ENCODE measurements at regions not wholly inside any gene's neighbourhood (a gene's known extent, or its start where the extent isn't known, plus 50 kb on each side); places are given as distances from the start of the nearest gene placed in this dataset.

GRCh38 chr1:58159434-58159830 lies 387.1 kb downstream of the OMA1 start (continued):
- TF ChIP-seq RXRA (IDR thresholded peaks at IDR 0.05; ENCODE audit: borderline replicate concordance, low read depth) (no peak), TCF12 (IDR thresholded peaks at IDR 0.05) (no peak), FOXM1 (IDR thresholded peaks at IDR 0.05; ENCODE audit: low read depth) (no peak), USF2 (IDR thresholded peaks at IDR 0.05; ENCODE audit: borderline replicate concordance, low read depth, low read length) (no peak)

- WGBS (ENCODE audit: low lambda C conversion rate) = 40% methylated on average over 11 of the region's 11 CpGs
- no peaks in the 10 kb centered on the region for H3K9me3 ChIP-seq
- no peak overlapping the region for H2AFZ ChIP-seq (ENCODE audit: low read depth)
- no peaks in the 10 kb centered on the region for H3F3A ChIP-seq (replicated peaks; ENCODE audit: insufficient read depth)
- H3K4me2 ChIP-seq = no peak overlapping the region
- no peaks in the 10 kb centered on the region for H3K36me3 ChIP-seq (replicated peaks in 1 of 2; ENCODE audit: control insufficient read depth in 1 of 2, insufficient read depth in 2 of 2, low read length in 1 of 2)
- H4K20me1 ChIP-seq (ENCODE audit: insufficient read depth) = no peaks in the 10 kb centered on the region
- no peak overlapping the region for H3K4me3 ChIP-seq (ENCODE audit: low read depth in 2 of 2, low read length in 1 of 2)
- ChIA-PET CTCF (interaction anchor here (0.6 to 2.7 kb wide), 7 partner anchors 10 to 1326 kb away, joined by 3 to 10 read pairs (median 4); no protein-coding TSS in a partner anchor), POLR2A (no interaction called here)
- H3K9me2 ChIP-seq = no peaks in the 10 kb centered on the region
- no peak for DNase-seq
- no peaks in the 10 kb centered on the region for H3K27me3 ChIP-seq (ENCODE audit: insufficient read depth)
- TF ChIP-seq YY1 (IDR thresholded peaks at IDR 0.05; ENCODE audit: low read depth) (no peak), MXI1 (IDR thresholded peaks at IDR 0.05; ENCODE audit: low read depth, low read length) (no peak), GABPA (IDR thresholded peaks at IDR 0.05; ENCODE audit: low read depth) (no peak), NRF1 (IDR thresholded peaks at IDR 0.05; ENCODE audit: low read depth, low read length) (no peak), USF2 (IDR thresholded peaks at IDR 0.05; ENCODE audit: borderline replicate concordance, low read depth, low read length) (no peak), GATA2 (CRISPR knock-in tag; IDR thresholded peaks at IDR 0.05) (no peak), RAD21 (IDR thresholded peaks at IDR 0.05; ENCODE audit: low read length) (0 out of 2 replicates have a peak, but pooled peaks have one; percentile 6)
- peaks cover 0 to 2% of the 10 kb centered on the region in 2 experiments; a peak in 2 of 4 replicates for H3K4me1 ChIP-seq (ENCODE audit: control insufficient read depth in 1 of 2, insufficient read depth in 2 of 2, low read depth in 1 of 2, low read length in 1 of 2)
- H3K9ac ChIP-seq = no peak overlapping the region
- no peak overlapping the region for H3K27ac ChIP-seq (ENCODE audit: low read depth in 2 of 2, low read length in 1 of 2)
- H3K79me2 ChIP-seq (ENCODE audit: insufficient read depth) = no peaks in the 10 kb centered on the region
Measured at GRCh38 chr1:58158506-58159433, 387.8 kb downstream of the OMA1 start.

- Histone ChIP-seq H3K27ac (ENCODE audit: low read depth in 2 of 2, low read length in 1 of 2) (no peak overlapping the region), H3K9me3 (no peaks in the 10 kb centered on the region), H2AFZ (ENCODE audit: low read depth) (no peak overlapping the region), H3K4me3 (ENCODE audit: low read depth in 2 of 2, low read length in 1 of 2) (no peak overlapping the region), H3K9ac (no peak overlapping the region), H4K20me1 (ENCODE audit: insufficient read depth) (no peaks in the 10 kb centered on the region), H3K9me2 (no peaks in the 10 kb centered on the region), H3K36me3 (replicated peaks in 1 of 2; ENCODE audit: control insufficient read depth in 1 of 2, insufficient read depth in 2 of 2, low read length in 1 of 2) (no peaks in the 10 kb centered on the region), H3F3A (replicated peaks; ENCODE audit: insufficient read depth) (no peaks in the 10 kb centered on the region), H3K4me1 (ENCODE audit: control insufficient read depth in 1 of 2, insufficient read depth in 2 of 2, low read depth in 1 of 2, low read length in 1 of 2) (peaks cover 0 to 2% of the 10 kb centered on the region in 2 experiments; a peak in 2 of 4 replicates), H3K79me2 (ENCODE audit: insufficient read depth) (no peaks in the 10 kb centered on the region), H3K4me2 (no peak overlapping the region), H3K27me3 (ENCODE audit: insufficient read depth) (no peaks in the 10 kb centered on the region)
- DNase-seq = no peak
- ChIA-PET POLR2A (no interaction called here), CTCF (interaction anchor here (1.2 to 2.7 kb wide), 4 partner anchors 10 to 1325 kb away, joined by 3 to 10 read pairs (median 6); no protein-coding TSS in a partner anchor)
- no peak for TF ChIP-seq IRF3 (IDR thresholded peaks at IDR 0.05; ENCODE audit: low read depth, low read length)
- TF ChIP-seq TAF1 (IDR thresholded peaks at IDR 0.05; ENCODE audit: borderline replicate concordance, low read depth, low read length) = no peak
- no peak for TF ChIP-seq FOXJ3 (CRISPR knock-in tag; IDR thresholded peaks at IDR 0.05)
- no peak for TF ChIP-seq NFIC (IDR thresholded peaks at IDR 0.05; ENCODE audit: borderline replicate concordance)
- no peak for TF ChIP-seq CTCF (IDR thresholded peaks at IDR 0.05)
- TF ChIP-seq RFX5 (IDR thresholded peaks at IDR 0.05; ENCODE audit: low read length) = no peak
- no peak for TF ChIP-seq CHD2 (IDR thresholded peaks at IDR 0.05; ENCODE audit: low read length, partially characterized antibody)
- TF ChIP-seq USF1 (IDR thresholded peaks at IDR 0.05; ENCODE audit: borderline replicate concordance, low read depth) = no peak
- TF ChIP-seq RAD21 (IDR thresholded peaks at IDR 0.05; ENCODE audit: low read length) = no peak
- TF ChIP-seq EP300 (IDR thresholded peaks at IDR 0.05; ENCODE audit: borderline replicate concordance in 1 of 2, low read depth in 1 of 2, low read length in 1 of 2) = no peak
- TF ChIP-seq RCOR1 (IDR thresholded peaks at IDR 0.05; ENCODE audit: low read length) = no peak
- no peak for TF ChIP-seq YY1 (IDR thresholded peaks at IDR 0.05; ENCODE audit: low read depth)
Measured at GRCh38 chr1:58158016-58158415, 388.5 kb downstream of the OMA1 start.

Measured in SK-N-SH (cell line).